ENCODE measurements at regions not wholly inside any gene's neighbourhood (a gene's known extent, or its start where the extent isn't known, plus 50 kb on each side); places are given as distances from the start of the nearest gene placed in this dataset.

- H3K79me2 ChIP-seq (ENCODE audit: insufficient read depth, low read length), result no peaks in the 10 kb centered on the region
- no peak overlapping the region for H3K4me2 ChIP-seq (ENCODE audit: low read length)
- ChIA-PET RAD21 (ENCODE audit: low non-redundant PET in 1 of 2, low total read pairs in 2 of 2, uncharacterized antibody in 2 of 2, unreplicated experiment in 2 of 2) (no interaction called here), CTCF (interaction anchor here (1.1 to 1.4 kb wide), 2 partner anchors 149 to 243 kb away, joined by 4 to 5 read pairs; no protein-coding TSS in a partner anchor), POLR2A (no interaction called here)
- no TSS peak for BruUV-seq (replicated peaks)
- H3K9me2 ChIP-seq (ENCODE audit: insufficient read depth), result no peaks in the 10 kb centered on the region
- no peaks in the 10 kb centered on the region for H3K9me3 ChIP-seq (ENCODE audit: control insufficient read depth in 1 of 2, insufficient read depth in 1 of 2, low read depth in 1 of 2, low read length in 2 of 2)
- no peak overlapping the region for H3K27ac ChIP-seq (ENCODE audit: low read depth, low read length)
- intact Hi-C loops (cut with micrococcal nuclease), result no loop called here
- no peak for TF ChIP-seq CBX3 (IDR thresholded peaks at IDR 0.05; ENCODE audit: low read depth)
- no peak for TF ChIP-seq SRF (IDR thresholded peaks at IDR 0.05; ENCODE audit: low read depth)
- no peak for TF ChIP-seq TCF7L2 (IDR thresholded peaks at IDR 0.05; ENCODE audit: borderline replicate concordance, extremely low read depth, insufficient read depth, insufficient read length)
- no peak for TF ChIP-seq ATF3 (IDR thresholded peaks at IDR 0.05)
- TF ChIP-seq SP1 (IDR thresholded peaks at IDR 0.05; ENCODE audit: low read depth), result no peak
- no peak for TF ChIP-seq POLR2A (IDR thresholded peaks at IDR 0.05; ENCODE audit: borderline replicate concordance, extremely low read depth, insufficient read depth, insufficient read length)
- no peak for TF ChIP-seq ZNF274 (IDR thresholded peaks at IDR 0.05; ENCODE audit: low read depth, low read length)
- no peak for TF ChIP-seq CEBPB (IDR thresholded peaks at IDR 0.05; ENCODE audit: low read depth)
- TF ChIP-seq FOSL1 (IDR thresholded peaks at IDR 0.05; ENCODE audit: low read depth), result no peak
- TF ChIP-seq POLR2AphosphoS5 (IDR thresholded peaks at IDR 0.05; ENCODE audit: low read depth, low read length), result no peak
- TF ChIP-seq ZBTB33 (IDR thresholded peaks at IDR 0.05; ENCODE audit: extremely low read depth, insufficient replicate concordance, low read length), result no peak
- TF ChIP-seq EZH2 (IDR thresholded peaks at IDR 0.05), result no peak
- TF ChIP-seq ELF1 (IDR thresholded peaks at IDR 0.05; ENCODE audit: borderline replicate concordance, low read depth), result no peak
- ATAC-seq (no peak), DNase-seq (ENCODE audit: low read depth, low spot score) (no peak)
- no peaks in the 10 kb centered on the region for H3K36me3 ChIP-seq (ENCODE audit: control insufficient read depth in 1 of 2, insufficient read depth in 2 of 2, low read length in 2 of 2)
- H2AFZ ChIP-seq (ENCODE audit: low read depth, low read length, poor library complexity, severe bottlenecking), result no peak overlapping the region
- no peaks in the 10 kb centered on the region for H3K4me1 ChIP-seq (ENCODE audit: control insufficient read depth in 1 of 2, insufficient read depth in 2 of 2, low read length in 2 of 2)
- no peak overlapping the region for H3K4me3 ChIP-seq (replicated peaks in 1 of 2; ENCODE audit: low read depth in 1 of 2, low read length in 2 of 2)
- no peaks in the 10 kb centered on the region for H4K20me1 ChIP-seq (ENCODE audit: insufficient read depth)
- no peaks in the 10 kb centered on the region for H3K27me3 ChIP-seq (ENCODE audit: insufficient read depth, low read length)
- no peak overlapping the region for H3K9ac ChIP-seq (ENCODE audit: low read length)
Observed at GRCh38 chr10:94077042-94077441, 83.3 kb downstream of the PLCE1 start.
